ENCODE measurements at regions not wholly inside any gene's neighbourhood (a gene's known extent, or its start where the extent isn't known, plus 50 kb on each side); places are given as distances from the start of the nearest gene placed in this dataset.

DNA sequence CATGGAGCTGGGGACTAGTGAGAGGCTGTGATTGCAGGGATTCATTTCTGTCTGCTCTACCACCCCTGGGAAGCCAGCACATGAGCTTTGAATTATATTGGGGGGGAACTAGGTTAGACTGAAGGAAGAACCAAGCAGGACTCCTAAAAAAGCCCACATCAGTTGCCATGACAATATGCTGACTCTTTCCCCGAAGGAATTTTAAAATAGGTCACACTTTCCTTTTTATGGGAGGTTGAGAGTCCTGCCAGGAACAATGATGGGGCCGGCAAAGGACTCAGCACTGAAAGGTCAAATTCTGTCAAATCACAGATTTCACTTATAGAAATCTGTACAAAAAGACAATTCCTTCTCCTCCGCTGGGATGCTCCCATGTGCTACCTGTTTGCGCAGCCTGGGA lies 130.8 kb downstream of the ZNF621 start:
- Mint-ChIP-seq H3K4me1 (peaks cover 2% of the 10 kb centered on the region), H3K36me3 (ENCODE audit: low read depth) (peaks cover 2% of the 10 kb centered on the region), H3K27me3 (peaks cover 17% of the 10 kb centered on the region), H3K4me3 (no peak overlapping the region), H3K27ac (no peak overlapping the region)
- H3K9me3 ChIP-seq (ENCODE audit: control insufficient read depth, low read length, poor library complexity, severe bottlenecking): no peaks in the 10 kb centered on the region
- no peak for DNase-seq
- ATAC-seq: no peak

- no peak overlapping the region for H3K4me3 Mint-ChIP-seq
- H3K27ac Mint-ChIP-seq: no peak overlapping the region
- peaks cover 14% of the 10 kb centered on the region for H3K27me3 Mint-ChIP-seq
- peaks cover 2% of the 10 kb centered on the region for H3K36me3 Mint-ChIP-seq (ENCODE audit: low read depth)
- no peak for DNase-seq
- H3K4me1 Mint-ChIP-seq: no peaks in the 10 kb centered on the region
- no peaks in the 10 kb centered on the region for H3K9me3 ChIP-seq (ENCODE audit: control insufficient read depth, low read length, poor library complexity, severe bottlenecking)
- no peak for ATAC-seq
Observed at GRCh38 chr3:40657623-40658022, 132.9 kb downstream of the ZNF621 start.

- Mint-ChIP-seq H3K27me3 (peaks cover 15% of the 10 kb centered on the region), H3K4me1 (no peaks in the 10 kb centered on the region), H3K27ac (no peak overlapping the region), H3K4me3 (no peak overlapping the region), H3K36me3 (ENCODE audit: low read depth) (peaks cover 2% of the 10 kb centered on the region)
- no peaks in the 10 kb centered on the region for H3K9me3 ChIP-seq (ENCODE audit: control insufficient read depth, low read length, poor library complexity, severe bottlenecking)
- DNase-seq (no peak), ATAC-seq (no peak)
Observed at GRCh38 chr3:40658305-40658704, 133.5 kb downstream of the ZNF621 start.

DNA sequence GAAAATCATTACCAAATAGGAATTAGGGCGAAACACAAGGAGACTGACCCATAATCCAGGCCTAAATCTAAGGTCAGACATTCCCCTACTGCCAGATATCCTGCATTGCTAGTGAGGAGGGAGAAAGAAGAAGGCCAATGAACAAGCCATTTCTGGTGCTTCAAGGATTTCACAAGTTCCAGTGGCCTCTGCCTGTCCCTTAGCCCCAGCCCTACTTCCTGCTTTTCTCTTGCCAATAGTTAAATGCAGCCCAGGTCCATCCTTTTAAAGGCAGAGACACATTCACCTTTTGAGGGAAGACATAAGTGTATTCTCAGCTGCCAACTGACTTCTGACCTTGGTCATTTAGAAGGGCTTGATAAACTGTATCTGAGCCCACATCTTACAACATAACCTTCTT lies 135.8 kb downstream of the ZNF621 start:
- Mint-ChIP-seq H3K4me3 (no peak overlapping the region), H3K27ac (no peak overlapping the region), H3K4me1 (no peaks in the 10 kb centered on the region), H3K36me3 (ENCODE audit: low read depth) (peaks cover 2% of the 10 kb centered on the region), H3K27me3 (peaks cover 19% of the 10 kb centered on the region)
- ATAC-seq (no peak), DNase-seq (no peak)
- no peaks in the 10 kb centered on the region for H3K9me3 ChIP-seq (ENCODE audit: control insufficient read depth, low read length, poor library complexity, severe bottlenecking)

GRCh38 chr3:40661284-40661683 lies 136.5 kb downstream of the ZNF621 start:
- no peaks in the 10 kb centered on the region for H3K9me3 ChIP-seq (ENCODE audit: control insufficient read depth, low read length, poor library complexity, severe bottlenecking)
- no peaks in the 10 kb centered on the region for H3K4me1 Mint-ChIP-seq
- peaks cover 19% of the 10 kb centered on the region for H3K27me3 Mint-ChIP-seq
- no peak overlapping the region for H3K4me3 Mint-ChIP-seq
- ATAC-seq (no peak), DNase-seq (no peak)
- peaks cover 2% of the 10 kb centered on the region for H3K36me3 Mint-ChIP-seq (ENCODE audit: low read depth)
- H3K27ac Mint-ChIP-seq: no peak overlapping the region

DNA sequence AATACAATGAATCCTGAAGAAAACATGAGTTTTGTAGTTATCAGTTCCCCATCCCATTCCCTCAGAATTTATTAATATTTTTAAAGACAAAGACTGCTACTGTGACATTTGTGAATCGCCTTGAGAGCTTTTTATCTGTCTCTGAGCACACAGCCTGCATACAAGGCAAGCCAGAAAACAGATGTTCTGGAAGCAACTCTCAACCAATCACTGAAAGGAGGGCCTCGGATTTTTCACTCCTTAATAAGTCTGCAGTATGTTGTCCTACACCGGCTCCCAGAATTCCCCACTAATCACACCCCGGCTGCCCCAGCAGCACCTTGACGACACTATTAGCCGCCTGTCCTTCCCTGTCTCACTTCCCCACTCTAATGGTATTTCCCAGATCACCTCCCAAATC lies 138.5 kb downstream of the ZNF621 start:
- Mint-ChIP-seq H3K27ac (no peak overlapping the region), H3K4me3 (no peak overlapping the region), H3K27me3 (peaks cover 19% of the 10 kb centered on the region), H3K4me1 (no peaks in the 10 kb centered on the region), H3K36me3 (ENCODE audit: low read depth) (peaks cover 2% of the 10 kb centered on the region)
- H3K9me3 ChIP-seq (ENCODE audit: control insufficient read depth, low read length, poor library complexity, severe bottlenecking): no peaks in the 10 kb centered on the region
- DNase-seq: no peak
- ATAC-seq: no peak

GRCh38 chr3:40669176-40669575 lies 144.4 kb downstream of the ZNF621 start:
- Mint-ChIP-seq H3K36me3 (ENCODE audit: low read depth) (no peaks in the 10 kb centered on the region), H3K4me1 (no peaks in the 10 kb centered on the region), H3K27ac (no peak overlapping the region), H3K4me3 (no peak overlapping the region), H3K27me3 (peaks cover 17% of the 10 kb centered on the region)
- DNase-seq: no peak
- ATAC-seq: no peak
- H3K9me3 ChIP-seq (ENCODE audit: control insufficient read depth, low read length, poor library complexity, severe bottlenecking): no peaks in the 10 kb centered on the region

GRCh38 chr3:40672861-40673260 lies 148.1 kb downstream of the ZNF621 start:
- H3K27ac Mint-ChIP-seq: no peak overlapping the region
- no peak for ATAC-seq
- DNase-seq: no peak
- H3K9me3 ChIP-seq (ENCODE audit: control insufficient read depth, low read length, poor library complexity, severe bottlenecking): no peaks in the 10 kb centered on the region
- no peaks in the 10 kb centered on the region for H3K4me1 Mint-ChIP-seq
- no peak overlapping the region for H3K4me3 Mint-ChIP-seq
- H3K27me3 Mint-ChIP-seq: peaks cover 17% of the 10 kb centered on the region
- H3K36me3 Mint-ChIP-seq (ENCODE audit: low read depth): no peaks in the 10 kb centered on the region

DNA sequence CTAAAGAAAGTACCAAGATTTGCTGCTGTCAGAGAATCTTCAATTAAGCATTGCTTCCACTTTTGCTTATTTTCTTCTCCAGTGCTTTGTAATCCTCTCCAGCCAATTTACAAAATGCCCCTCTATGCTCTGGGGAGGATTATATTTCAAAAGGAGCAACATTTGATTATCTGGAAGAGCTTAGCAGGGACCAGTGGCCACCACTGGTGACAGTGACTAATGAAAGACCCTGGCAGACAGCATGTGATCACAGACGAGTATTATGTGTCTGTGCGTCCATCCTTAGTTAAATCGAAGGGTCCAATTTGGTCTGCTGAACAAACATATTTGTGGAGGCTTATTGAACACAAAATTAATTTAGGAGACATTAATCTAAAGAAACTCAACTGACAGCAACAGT lies 152.6 kb downstream of the ZNF621 start:
- H3K4me1 Mint-ChIP-seq: no peaks in the 10 kb centered on the region
- no peaks in the 10 kb centered on the region for H3K9me3 ChIP-seq (ENCODE audit: control insufficient read depth, low read length, poor library complexity, severe bottlenecking)
- H3K27ac Mint-ChIP-seq: no peak overlapping the region
- no peak for DNase-seq
- H3K36me3 Mint-ChIP-seq (ENCODE audit: low read depth): no peaks in the 10 kb centered on the region
- no peak for ATAC-seq
- H3K4me3 Mint-ChIP-seq: no peak overlapping the region
- H3K27me3 Mint-ChIP-seq: peaks cover 7% of the 10 kb centered on the region

- H3K27me3 Mint-ChIP-seq: peaks cover 7% of the 10 kb centered on the region
- H3K27ac Mint-ChIP-seq: no peak overlapping the region
- ATAC-seq: no peak
- DNase-seq: no peak
- no peak overlapping the region for H3K4me3 Mint-ChIP-seq
- H3K9me3 ChIP-seq (ENCODE audit: control insufficient read depth, low read length, poor library complexity, severe bottlenecking): no peaks in the 10 kb centered on the region
- no peaks in the 10 kb centered on the region for H3K4me1 Mint-ChIP-seq
- no peaks in the 10 kb centered on the region for H3K36me3 Mint-ChIP-seq (ENCODE audit: low read depth)
Observed at GRCh38 chr3:40677749-40678148, 153.0 kb downstream of the ZNF621 start.

DNA sequence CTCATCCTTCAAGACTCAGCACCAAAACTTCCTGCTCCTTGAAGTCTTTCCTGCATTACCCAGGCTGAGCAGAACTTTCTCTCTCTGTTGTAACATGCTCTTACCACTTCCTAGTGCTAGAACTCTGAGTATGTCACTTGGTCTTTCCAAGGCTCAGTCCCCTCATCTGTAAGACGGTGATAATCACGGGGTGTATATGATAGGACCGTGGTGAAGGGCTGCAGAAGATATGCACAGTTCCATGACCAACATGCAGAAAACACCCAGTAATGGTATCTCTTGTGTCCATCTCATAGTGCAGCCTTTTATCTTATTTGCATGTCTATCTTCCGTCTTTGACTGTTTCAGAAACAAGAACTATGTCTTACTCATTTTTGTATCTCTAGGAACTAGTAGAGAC lies 154.5 kb downstream of the ZNF621 start:
- ATAC-seq (no peak), DNase-seq (no peak)
- Mint-ChIP-seq H3K4me3 (no peak overlapping the region), H3K27me3 (peaks cover 7% of the 10 kb centered on the region), H3K27ac (no peak overlapping the region), H3K36me3 (ENCODE audit: low read depth) (peaks cover under 1% of the 10 kb centered on the region), H3K4me1 (no peaks in the 10 kb centered on the region)
- no peaks in the 10 kb centered on the region for H3K9me3 ChIP-seq (ENCODE audit: control insufficient read depth, low read length, poor library complexity, severe bottlenecking)

- no peak for DNase-seq
- Mint-ChIP-seq H3K27me3 (peaks cover 14% of the 10 kb centered on the region), H3K27ac (no peak overlapping the region), H3K4me1 (no peaks in the 10 kb centered on the region), H3K36me3 (ENCODE audit: low read depth) (peaks cover 2% of the 10 kb centered on the region), H3K4me3 (no peak overlapping the region)
- H3K9me3 ChIP-seq (ENCODE audit: control insufficient read depth, low read length, poor library complexity, severe bottlenecking): no peaks in the 10 kb centered on the region
- no peak for ATAC-seq
Observed at GRCh38 chr3:40680685-40681657, 156.2 kb downstream of the ZNF621 start.

- DNase-seq (no peak), ATAC-seq (no peak)
- H3K4me1 Mint-ChIP-seq: no peaks in the 10 kb centered on the region
- peaks cover 2% of the 10 kb centered on the region for H3K36me3 Mint-ChIP-seq (ENCODE audit: low read depth)
- H3K4me3 Mint-ChIP-seq: no peak overlapping the region
- H3K27ac Mint-ChIP-seq: no peak overlapping the region
- no peaks in the 10 kb centered on the region for H3K9me3 ChIP-seq (ENCODE audit: control insufficient read depth, low read length, poor library complexity, severe bottlenecking)
- H3K27me3 Mint-ChIP-seq: peaks cover 15% of the 10 kb centered on the region
Observed at GRCh38 chr3:40681658-40682055, 156.9 kb downstream of the ZNF621 start.

DNA sequence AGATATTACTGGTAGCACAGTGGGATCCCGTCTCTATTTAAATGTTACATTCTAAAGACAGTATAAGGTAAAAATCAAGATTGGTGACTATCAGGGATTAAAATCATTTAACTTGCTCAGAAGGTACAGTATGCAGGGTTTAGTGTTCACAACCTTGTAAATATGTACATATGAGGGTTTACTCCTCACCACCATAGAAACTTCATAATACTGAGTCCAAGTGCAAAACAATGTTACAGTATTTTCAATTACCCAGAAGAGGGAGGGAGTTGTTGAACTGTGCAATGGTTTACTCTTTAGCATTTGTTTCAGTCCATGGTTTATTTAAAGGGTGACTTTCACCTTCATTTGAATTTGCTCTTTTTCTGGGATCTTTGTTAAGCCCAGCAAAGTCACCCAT lies 165.1 kb downstream of the ZNF621 start:
- H3K36me3 Mint-ChIP-seq (ENCODE audit: low read depth): no peaks in the 10 kb centered on the region
- ATAC-seq: no peak
- H3K27ac Mint-ChIP-seq: no peak overlapping the region
- no peaks in the 10 kb centered on the region for H3K9me3 ChIP-seq (ENCODE audit: control insufficient read depth, low read length, poor library complexity, severe bottlenecking)
- no peak overlapping the region for H3K4me3 Mint-ChIP-seq
- DNase-seq: no peak
- peaks cover 52% of the 10 kb centered on the region for H3K27me3 Mint-ChIP-seq
- no peaks in the 10 kb centered on the region for H3K4me1 Mint-ChIP-seq

All from T-helper 17 cell (primary cell).